Transverse colon (tissue), 4 donors: ENCODE measurements at regions not wholly inside any gene's neighbourhood (a gene's known extent, or its start where the extent isn't known, plus 50 kb on each side); places are given as distances from the start of the nearest gene placed in this dataset.

Source experiments
- CTCF ChIP-seq, 5 experiments: fragments of 200-600 bp in 3 of 5; fragments of 450-650 bp in 2 of 5; sonication (generic) in 3 of 5; IDR thresholded peaks; 1 replicate in 2 of 5; 2 replicates in 3 of 5; pipeline ENCODE4 v1.5.1; 2016 to 2017; ENCODE audit warnings: antibody characterized with exemption in 5 of 5, inconsistent platforms in 3 of 5, mild to moderate bottlenecking in 2 of 5, moderate library complexity in 1 of 5
- EP300 ChIP-seq: sonication (generic); formaldehyde crosslinking; IDR thresholded peaks from one replicate; pipeline ENCODE4 v1.6.1; 2017; ENCODE audit warnings: antibody characterized with exemption, low read depth
- POLR2A ChIP-seq: fragments of 450-650 bp; IDR thresholded peaks from one replicate; pipeline ENCODE4 v1.6.1; 2016; ENCODE audit warnings: antibody characterized with exemption, mild to moderate bottlenecking, moderate library complexity
- POLR2AphosphoS5 ChIP-seq, 3 donors: sonication (generic); formaldehyde crosslinking; IDR thresholded peaks; one replicate each; pipeline ENCODE4 v1.6.1; 2016; ENCODE audit warnings: antibody characterized with exemption in 3 of 3

- TF ChIP-seq CTCF (IDR thresholded peaks at IDR 0.05) (no peak), POLR2A (no peak), EP300 (no peak), POLR2AphosphoS5 (IDR thresholded peaks at IDR 0.05) (no peak)
These were observed 381.4 kb downstream of the SMOC2 start for GRCh38 chr6:168822376-168822775.
